Caco-2 (cell line): ENCODE measurements at regions not wholly inside any gene's neighbourhood (a gene's known extent, or its start where the extent isn't known, plus 50 kb on each side); places are given as distances from the start of the nearest gene placed in this dataset.

Source experiments
- BruUV-seq: library from RNA; stranded (reverse); fragments of 400-500 nt; replicated peaks from 2 replicates; lab custom pipeline; 2021; lab: Mats Ljungman, UMichigan
- CTCF ChIA-PET: fragments of 300-600 bp; sonication (Branson Sonifier 250); formaldehyde crosslinking; loops from one replicate; lab custom pipeline; 2022; ENCODE audit warnings: antibody characterized with exemption; lab: Charles Lee
- POLR2A ChIA-PET: fragments of 300-600 bp; sonication (Branson Sonifier 250); formaldehyde crosslinking; loops from one replicate; lab custom pipeline; 2022; ENCODE audit warnings: antibody characterized with exemption; lab: Charles Lee
- DNase-seq, 2 experiments: peaks; one replicate each; pipeline versions ENCODE4 v3.0.0 to v3.0.0-alpha.2; 2020 to 2022
- H3K27me3 ChIP-seq: replicated peaks from 2 replicates; pipeline ENCODE4 v1.6.0; 2011; ENCODE audit warnings: low read length; ENCODE audit not compliant: control insufficient read depth, insufficient read depth
- H3K36me3 ChIP-seq: 2 replicates; pipeline ENCODE4 v1.5.1; 2011; ENCODE audit warnings: low read length; ENCODE audit not compliant: control insufficient read depth, insufficient read depth
- H3K4me1 ChIP-seq: fragments of 250-450 bp; sonication (Bioruptor Pico); 2 replicates; pipeline ENCODE4 v1.5.1; 2020; ENCODE audit warnings: mild to moderate bottlenecking
- H3K4me3 ChIP-seq: 2 replicates; pipeline ENCODE4 v1.5.1; 2011; ENCODE audit warnings: low read depth, mild to moderate bottlenecking, control low read depth, low read length
- H3K9me3 ChIP-seq: fragments of 250-450 bp; sonication (Bioruptor Pico); 2 replicates; pipeline ENCODE4 v1.5.1; 2020; ENCODE audit warnings: mild to moderate bottlenecking, moderate library complexity
- H3K27ac Mint-ChIP-seq: one replicate; pipeline ENCODE4 v1.8.0; 2022; ENCODE audit warnings: mixed read lengths; ENCODE audit not compliant: unreplicated experiment
- H3K27me3 Mint-ChIP-seq: one replicate; pipeline ENCODE4 v1.8.0; 2022; ENCODE audit warnings: mixed read lengths; ENCODE audit not compliant: insufficient read depth, unreplicated experiment
- H3K36me3 Mint-ChIP-seq: one replicate; pipeline ENCODE4 v1.8.0; 2022; ENCODE audit warnings: mild to moderate bottlenecking, mixed read lengths; ENCODE audit not compliant: insufficient read depth, unreplicated experiment
- H3K4me1 Mint-ChIP-seq: one replicate; pipeline ENCODE4 v1.8.0; 2022; ENCODE audit warnings: low read depth, mixed read lengths; ENCODE audit not compliant: unreplicated experiment
- H3K4me3 Mint-ChIP-seq: one replicate; pipeline ENCODE4 v1.8.0; 2022; ENCODE audit warnings: mild to moderate bottlenecking, moderate library complexity, mixed read lengths; ENCODE audit not compliant: unreplicated experiment
- H3K9me3 Mint-ChIP-seq: one replicate; pipeline ENCODE4 v1.8.0; 2022; ENCODE audit warnings: mixed read lengths; ENCODE audit not compliant: unreplicated experiment
- intact Hi-C: fragments of 100-400 bp; cut with micrococcal nuclease; formaldehyde crosslinking; loops from one replicate; pipeline ENCODE4 v1.10.0; 2022; ENCODE audit not compliant: unreplicated experiment
- TF ChIP-seq, protein P1 (sequence below), 2 experiments: fragments of 200-600 bp in 1 of 2; IDR thresholded peaks; 1 replicate in 1 of 2; 2 replicates in 1 of 2; pipeline versions ENCODE4 v1.5.1 to v1.8.0; 2011 to 2022; ENCODE audit warnings: antibody characterized with exemption in 1 of 2, control low read depth in 1 of 2, inconsistent platforms in 1 of 2, low read depth in 1 of 2, low read length in 1 of 2, mild to moderate bottlenecking in 1 of 2, moderate library complexity in 1 of 2; ENCODE audit not compliant: insufficient read depth in 1 of 2, severe bottlenecking in 1 of 2, unreplicated experiment in 1 of 2

DNA sequence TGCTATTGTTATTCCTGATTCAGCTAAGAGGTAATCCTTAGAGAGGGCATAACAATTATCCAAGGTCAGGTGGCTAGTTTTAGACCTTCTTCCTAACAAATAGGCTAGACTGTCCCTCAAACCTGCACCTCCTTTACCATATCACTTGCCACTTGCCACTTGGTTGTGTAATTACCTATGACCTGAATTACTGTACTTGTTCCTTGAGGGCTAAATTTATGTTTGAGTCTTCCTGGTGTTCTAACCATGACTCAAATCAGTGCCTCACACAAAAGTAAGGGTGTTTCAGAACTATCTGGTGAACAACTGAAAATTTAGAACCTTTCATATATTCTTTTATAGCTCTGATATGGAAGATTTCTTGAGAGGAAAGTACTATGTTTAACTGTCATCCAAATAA lies 365.8 kb upstream of the SEMA6D start:
- ChIA-PET POLR2A (no interaction called here), CTCF (interaction anchor here (1.0 kb wide), 1 partner anchor 155 kb away, joined by 3 read pairs; no protein-coding TSS in a partner anchor)
- TF ChIP-seq, protein P1, sequence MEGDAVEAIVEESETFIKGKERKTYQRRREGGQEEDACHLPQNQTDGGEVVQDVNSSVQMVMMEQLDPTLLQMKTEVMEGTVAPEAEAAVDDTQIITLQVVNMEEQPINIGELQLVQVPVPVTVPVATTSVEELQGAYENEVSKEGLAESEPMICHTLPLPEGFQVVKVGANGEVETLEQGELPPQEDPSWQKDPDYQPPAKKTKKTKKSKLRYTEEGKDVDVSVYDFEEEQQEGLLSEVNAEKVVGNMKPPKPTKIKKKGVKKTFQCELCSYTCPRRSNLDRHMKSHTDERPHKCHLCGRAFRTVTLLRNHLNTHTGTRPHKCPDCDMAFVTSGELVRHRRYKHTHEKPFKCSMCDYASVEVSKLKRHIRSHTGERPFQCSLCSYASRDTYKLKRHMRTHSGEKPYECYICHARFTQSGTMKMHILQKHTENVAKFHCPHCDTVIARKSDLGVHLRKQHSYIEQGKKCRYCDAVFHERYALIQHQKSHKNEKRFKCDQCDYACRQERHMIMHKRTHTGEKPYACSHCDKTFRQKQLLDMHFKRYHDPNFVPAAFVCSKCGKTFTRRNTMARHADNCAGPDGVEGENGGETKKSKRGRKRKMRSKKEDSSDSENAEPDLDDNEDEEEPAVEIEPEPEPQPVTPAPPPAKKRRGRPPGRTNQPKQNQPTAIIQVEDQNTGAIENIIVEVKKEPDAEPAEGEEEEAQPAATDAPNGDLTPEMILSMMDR (IDR thresholded peaks at IDR 0.05; ENCODE audit: insufficient read depth in 1 of 2, low read depth in 1 of 2, low read length in 1 of 2, severe bottlenecking in 1 of 2, unreplicated experiment in 1 of 2) = no peak
- Histone ChIP-seq H3K4me1 (no peaks in the 10 kb centered on the region; the same call in 1 of the 2 replicates), H3K9me3 (no peaks in the 10 kb centered on the region), H3K4me3 (no peak overlapping the region), H3K36me3 (no peaks in the 10 kb centered on the region), H3K27me3 (no peaks in the 10 kb centered on the region; the same call in 1 of the 2 replicates)
- H3K4me3 Mint-ChIP-seq = no peak overlapping the region
- intact Hi-C loops = no loop called here
- peaks cover 18% of the 10 kb centered on the region for H3K27me3 Mint-ChIP-seq
- H3K4me1 Mint-ChIP-seq = no peaks in the 10 kb centered on the region
- no TSS peak for BruUV-seq
- DNase-seq = no peak
- no peak overlapping the region for H3K27ac Mint-ChIP-seq
- no peaks in the 10 kb centered on the region for H3K36me3 Mint-ChIP-seq
- no peaks in the 10 kb centered on the region for H3K9me3 Mint-ChIP-seq

DNA sequence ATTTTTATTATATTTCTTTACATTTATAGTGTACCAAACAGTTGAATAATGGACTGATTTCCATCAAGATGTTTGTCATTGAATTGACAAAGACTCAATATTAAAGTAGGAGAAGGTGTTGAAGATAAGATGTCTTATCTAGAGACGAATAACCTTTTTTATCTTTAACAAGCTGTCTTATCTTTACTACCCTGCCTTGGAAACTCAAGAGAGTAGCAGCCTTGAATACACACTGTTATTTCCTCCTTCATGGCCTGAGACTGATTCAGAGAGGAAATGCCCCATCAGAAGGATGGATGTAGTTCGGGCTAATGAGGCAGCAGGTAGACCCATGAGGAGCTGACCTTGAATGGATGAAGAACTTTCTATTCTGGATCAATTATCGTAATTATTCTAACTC lies 365.1 kb upstream of the SEMA6D start:
- peaks cover 21% of the 10 kb centered on the region for H3K27me3 Mint-ChIP-seq
- BruUV-seq = no TSS peak
- Histone ChIP-seq H3K36me3 (no peaks in the 10 kb centered on the region), H3K9me3 (no peaks in the 10 kb centered on the region), H3K4me3 (no peak overlapping the region), H3K4me1 (no peaks in the 10 kb centered on the region; the same call in 1 of the 2 replicates), H3K27me3 (no peaks in the 10 kb centered on the region; the same call in 1 of the 2 replicates)
- intact Hi-C loops = no loop called here
- no peak overlapping the region for H3K4me3 Mint-ChIP-seq
- DNase-seq = no peak
- CTCF ChIA-PET = interaction anchor here (1.0 kb wide), 1 partner anchor 156 kb away, joined by 3 read pairs; no protein-coding TSS in a partner anchor
- no peak overlapping the region for H3K27ac Mint-ChIP-seq
- H3K4me1 Mint-ChIP-seq = no peaks in the 10 kb centered on the region
- POLR2A ChIA-PET = no interaction called here
- H3K9me3 Mint-ChIP-seq = no peaks in the 10 kb centered on the region
- H3K36me3 Mint-ChIP-seq = no peaks in the 10 kb centered on the region
- TF ChIP-seq, protein P1 (IDR thresholded peaks at IDR 0.05; ENCODE audit: insufficient read depth in 1 of 2, low read depth in 1 of 2, low read length in 1 of 2, severe bottlenecking in 1 of 2, unreplicated experiment in 1 of 2) = no peak

DNA sequence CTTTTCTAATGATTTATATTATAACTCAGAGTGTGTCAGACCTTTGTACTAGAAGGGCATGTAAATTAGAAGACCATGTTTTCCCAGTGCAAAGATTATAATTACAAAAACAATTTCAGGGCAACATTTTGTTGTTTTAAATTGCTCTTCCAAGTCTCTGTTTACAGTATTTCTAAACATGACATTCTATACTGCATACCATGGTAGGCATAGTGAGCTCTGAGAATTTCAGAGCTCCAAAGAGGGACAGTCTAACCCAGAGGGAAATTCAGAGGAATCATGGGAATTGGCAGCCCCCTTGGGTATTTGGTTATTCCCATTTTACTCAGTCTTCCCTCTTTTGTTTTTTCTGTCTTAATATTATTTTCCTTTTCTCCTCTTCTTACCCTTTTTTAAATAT lies 361.5 kb upstream of the SEMA6D start:
- H3K9me3 ChIP-seq = no peaks in the 10 kb centered on the region
- no peak overlapping the region for H3K4me3 ChIP-seq
- Mint-ChIP-seq H3K9me3 (no peaks in the 10 kb centered on the region), H3K4me3 (no peak overlapping the region), H3K36me3 (no peaks in the 10 kb centered on the region), H3K27ac (no peak overlapping the region), H3K4me1 (no peaks in the 10 kb centered on the region), H3K27me3 (peaks cover 15% of the 10 kb centered on the region)
- ChIA-PET CTCF (no interaction called here), POLR2A (no interaction called here)
- intact Hi-C loops = no loop called here
- TF ChIP-seq, protein P1 (IDR thresholded peaks at IDR 0.05; ENCODE audit: insufficient read depth in 1 of 2, low read depth in 1 of 2, low read length in 1 of 2, severe bottlenecking in 1 of 2, unreplicated experiment in 1 of 2) = no peak
- H3K27me3 ChIP-seq = no peaks in the 10 kb centered on the region; the same call in 1 of the 2 replicates
- H3K36me3 ChIP-seq = no peaks in the 10 kb centered on the region
- BruUV-seq = no TSS peak
- H3K4me1 ChIP-seq = no peaks in the 10 kb centered on the region; the same call in 1 of the 2 replicates
- no peak for DNase-seq
